DOHH2 (cell line): ENCODE measurements at regions not wholly inside any gene's neighbourhood (a gene's known extent, or its start where the extent isn't known, plus 50 kb on each side); places are given as distances from the start of the nearest gene placed in this dataset.

ENCODE experiments used
- H3F3A ChIP-seq: fragments of 200-600 bp; sonication (generic), shearing (Covaris generic); 2 replicates; pipeline ENCODE4 v1.6.0; 2016; ENCODE audit warnings: antibody characterized with exemption, mild to moderate bottlenecking; ENCODE audit not compliant: control insufficient read depth, insufficient read depth
- H3K27ac ChIP-seq: fragments of 200-600 bp; sonication (generic); 2 replicates; pipeline ENCODE4 v1.5.1; 2014; ENCODE audit warnings: low read depth, mild to moderate bottlenecking, low read length, moderate library complexity
- H3K27me3 ChIP-seq: fragments of 200-600 bp; sonication (generic); 2 replicates; pipeline ENCODE4 v1.6.1; 2014; ENCODE audit warnings: mild to moderate bottlenecking, low read length, mixed read lengths; ENCODE audit not compliant: control insufficient read depth
- H3K36me3 ChIP-seq: fragments of 200-600 bp; sonication (generic); 2 replicates; pipeline ENCODE4 v1.6.1; 2014; ENCODE audit warnings: mild to moderate bottlenecking, low read length, moderate library complexity, mixed read lengths; ENCODE audit not compliant: control insufficient read depth
- H3K4me1 ChIP-seq: fragments of 200-600 bp; sonication (generic); 2 replicates; pipeline ENCODE4 v1.6.1; 2014; ENCODE audit warnings: mild to moderate bottlenecking, low read length, mixed read lengths; ENCODE audit not compliant: control insufficient read depth
- H3K4me2 ChIP-seq: fragments of 200-600 bp; sonication (generic); 2 replicates; pipeline ENCODE4 v1.6.0; 2014; ENCODE audit warnings: mild to moderate bottlenecking, low read length, moderate library complexity
- H3K4me3 ChIP-seq: fragments of 200-600 bp; sonication (generic); 2 replicates; pipeline ENCODE4 v1.5.1; 2014; ENCODE audit warnings: mild to moderate bottlenecking, low read length, mixed read lengths
- H3K79me2 ChIP-seq: fragments of 200-600 bp; sonication (generic); 2 replicates; pipeline ENCODE4 v1.6.1; 2014; ENCODE audit warnings: mild to moderate bottlenecking, low read length, mixed read lengths; ENCODE audit not compliant: control insufficient read depth
- H3K9me2 ChIP-seq: fragments of 200-600 bp; sonication (generic); replicated peaks from 2 replicates; pipeline ENCODE4 v1.6.1; 2014; ENCODE audit warnings: mild to moderate bottlenecking, low read length, mixed read lengths; ENCODE audit not compliant: control insufficient read depth
- H3K9me3 ChIP-seq: fragments of 200-600 bp; sonication (generic); 2 replicates; pipeline ENCODE4 v1.6.1; 2014; ENCODE audit warnings: antibody characterized with exemption, low read length, mixed read lengths; ENCODE audit not compliant: control insufficient read depth, insufficient read depth
- H4K20me1 ChIP-seq: fragments of 200-600 bp; sonication (generic); 2 replicates; pipeline ENCODE4 v1.6.0; 2014; ENCODE audit warnings: low read depth, mild to moderate bottlenecking, antibody characterized with exemption, low read length, moderate library complexity; ENCODE audit not compliant: control insufficient read depth, insufficient read depth
- EZH2phosphoT487 ChIP-seq: fragments of 200-600 bp; sonication (generic); IDR thresholded peaks from 2 replicates; pipeline ENCODE4 v1.6.1; 2017; ENCODE audit warnings: borderline replicate concordance, mild to moderate bottlenecking, antibody characterized with exemption, low read length, moderate library complexity, mixed read lengths
- TF ChIP-seq, protein P1 (sequence below): fragments of 200-600 bp; sonication (generic); IDR thresholded peaks from one replicate; pipeline ENCODE4 v1.5.1; 2014; ENCODE audit warnings: antibody characterized with exemption, mild to moderate bottlenecking, low read depth, low read length; ENCODE audit not compliant: poor library complexity, severe bottlenecking

DNA sequence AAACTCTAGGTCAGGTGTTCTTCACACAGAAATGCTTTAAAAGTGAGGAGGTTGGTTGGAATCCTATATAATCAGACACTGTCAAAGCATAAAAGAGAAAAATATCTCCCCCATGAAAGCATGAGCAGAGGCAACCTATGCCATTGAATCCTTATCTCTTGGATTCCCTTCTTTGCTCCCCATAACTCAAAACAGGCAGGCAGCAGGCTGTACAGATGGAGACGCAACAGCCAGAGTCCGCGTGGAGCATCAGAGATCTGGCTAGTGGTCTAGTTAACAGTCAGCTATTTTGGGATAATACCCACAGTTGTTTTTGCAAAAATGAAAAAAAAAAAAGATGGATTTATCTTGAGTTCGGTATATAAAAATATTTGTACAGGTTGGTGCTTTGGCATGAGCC, 490.0 kb upstream of the TENM3 start:
- Histone ChIP-seq H4K20me1 (no peaks in the 10 kb centered on the region), H3K4me1 (no peaks in the 10 kb centered on the region), H3K4me3 (no peak overlapping the region), H3K79me2 (no peaks in the 10 kb centered on the region), H3K27ac (no peak overlapping the region), H3K27me3 (no peaks in the 10 kb centered on the region), H3K9me2 (no peaks in the 10 kb centered on the region), H3K36me3 (no peaks in the 10 kb centered on the region), H3K9me3 (no peaks in the 10 kb centered on the region), H3K4me2 (no peak overlapping the region), H3F3A (no peaks in the 10 kb centered on the region)
- TF ChIP-seq EZH2phosphoT487, result no peak
- TF ChIP-seq, protein P1, sequence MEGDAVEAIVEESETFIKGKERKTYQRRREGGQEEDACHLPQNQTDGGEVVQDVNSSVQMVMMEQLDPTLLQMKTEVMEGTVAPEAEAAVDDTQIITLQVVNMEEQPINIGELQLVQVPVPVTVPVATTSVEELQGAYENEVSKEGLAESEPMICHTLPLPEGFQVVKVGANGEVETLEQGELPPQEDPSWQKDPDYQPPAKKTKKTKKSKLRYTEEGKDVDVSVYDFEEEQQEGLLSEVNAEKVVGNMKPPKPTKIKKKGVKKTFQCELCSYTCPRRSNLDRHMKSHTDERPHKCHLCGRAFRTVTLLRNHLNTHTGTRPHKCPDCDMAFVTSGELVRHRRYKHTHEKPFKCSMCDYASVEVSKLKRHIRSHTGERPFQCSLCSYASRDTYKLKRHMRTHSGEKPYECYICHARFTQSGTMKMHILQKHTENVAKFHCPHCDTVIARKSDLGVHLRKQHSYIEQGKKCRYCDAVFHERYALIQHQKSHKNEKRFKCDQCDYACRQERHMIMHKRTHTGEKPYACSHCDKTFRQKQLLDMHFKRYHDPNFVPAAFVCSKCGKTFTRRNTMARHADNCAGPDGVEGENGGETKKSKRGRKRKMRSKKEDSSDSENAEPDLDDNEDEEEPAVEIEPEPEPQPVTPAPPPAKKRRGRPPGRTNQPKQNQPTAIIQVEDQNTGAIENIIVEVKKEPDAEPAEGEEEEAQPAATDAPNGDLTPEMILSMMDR, result no peak

DNA sequence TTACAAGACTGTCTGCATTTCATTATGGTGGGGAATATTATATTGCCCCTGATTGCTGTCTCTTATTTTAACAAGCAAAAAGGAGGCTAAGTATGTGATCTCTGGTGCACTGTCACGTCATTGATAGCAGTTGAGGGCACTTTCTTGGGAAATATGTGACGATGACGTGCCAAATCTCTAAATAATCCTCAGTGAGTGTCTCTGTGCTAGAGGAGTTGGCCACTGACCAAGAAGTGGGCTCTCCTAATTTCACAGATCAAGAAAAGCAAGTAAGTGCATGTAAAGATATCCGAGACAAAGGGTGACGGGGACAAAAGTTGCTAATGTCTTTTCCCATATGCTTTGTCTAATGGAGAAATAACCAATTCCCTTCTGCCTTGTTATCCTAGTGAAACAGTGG, 487.4 kb upstream of the TENM3 start:
- Histone ChIP-seq H3F3A (no peaks in the 10 kb centered on the region), H3K9me2 (no peaks in the 10 kb centered on the region), H3K4me3 (no peak overlapping the region), H3K27me3 (no peaks in the 10 kb centered on the region), H3K27ac (no peak overlapping the region), H3K36me3 (no peaks in the 10 kb centered on the region), H3K4me2 (no peak overlapping the region), H3K4me1 (no peaks in the 10 kb centered on the region), H3K9me3 (no peaks in the 10 kb centered on the region), H4K20me1 (no peaks in the 10 kb centered on the region), H3K79me2 (no peaks in the 10 kb centered on the region)
- no peak for TF ChIP-seq EZH2phosphoT487
- TF ChIP-seq, protein P1, result no peak

DNA sequence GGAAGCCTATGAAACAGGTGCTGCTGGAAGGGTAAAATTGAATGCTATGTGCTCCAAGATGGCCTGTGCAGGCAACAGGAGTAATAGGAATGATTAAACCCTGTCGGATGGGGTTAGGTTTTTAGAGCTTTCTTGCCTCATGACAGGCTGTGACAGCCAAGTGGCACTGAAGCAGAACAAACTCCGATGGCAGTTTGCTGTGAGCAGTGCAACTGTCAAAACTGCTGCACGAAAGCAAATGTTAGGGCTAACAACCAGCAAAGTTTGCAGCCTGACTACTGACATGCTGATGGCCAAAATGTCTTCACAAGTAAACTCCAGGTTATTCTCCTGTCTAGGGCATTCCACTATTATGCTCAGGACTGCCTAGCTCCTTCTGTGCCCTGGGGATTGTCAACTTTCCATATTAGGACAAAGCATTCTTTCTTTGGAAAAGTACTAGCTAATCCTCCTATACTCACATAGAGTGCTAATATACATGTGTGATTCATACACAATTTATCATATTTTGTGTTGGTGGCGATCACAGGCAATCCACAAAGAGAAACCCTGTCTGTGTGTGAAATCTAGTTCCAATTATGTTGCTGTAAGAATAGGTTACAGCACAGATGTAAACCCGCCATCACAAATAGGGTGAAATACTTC, 486.6 kb upstream of the TENM3 start:
- no peaks in the 10 kb centered on the region for H4K20me1 ChIP-seq
- no peaks in the 10 kb centered on the region for H3K9me3 ChIP-seq
- H3K27ac ChIP-seq, result no peak overlapping the region
- H3K9me2 ChIP-seq, result no peaks in the 10 kb centered on the region
- H3K27me3 ChIP-seq, result no peaks in the 10 kb centered on the region
- H3K79me2 ChIP-seq, result no peaks in the 10 kb centered on the region
- H3F3A ChIP-seq, result no peaks in the 10 kb centered on the region
- H3K4me2 ChIP-seq, result no peak overlapping the region
- no peaks in the 10 kb centered on the region for H3K4me1 ChIP-seq
- H3K4me3 ChIP-seq, result no peak overlapping the region
- TF ChIP-seq EZH2phosphoT487, result no peak
- TF ChIP-seq, protein P1, result no peak
- H3K36me3 ChIP-seq, result no peaks in the 10 kb centered on the region
